ENCODE measurements at regions not wholly inside any gene's neighbourhood (a gene's known extent, or its start where the extent isn't known, plus 50 kb on each side); places are given as distances from the start of the nearest gene placed in this dataset.

DNA sequence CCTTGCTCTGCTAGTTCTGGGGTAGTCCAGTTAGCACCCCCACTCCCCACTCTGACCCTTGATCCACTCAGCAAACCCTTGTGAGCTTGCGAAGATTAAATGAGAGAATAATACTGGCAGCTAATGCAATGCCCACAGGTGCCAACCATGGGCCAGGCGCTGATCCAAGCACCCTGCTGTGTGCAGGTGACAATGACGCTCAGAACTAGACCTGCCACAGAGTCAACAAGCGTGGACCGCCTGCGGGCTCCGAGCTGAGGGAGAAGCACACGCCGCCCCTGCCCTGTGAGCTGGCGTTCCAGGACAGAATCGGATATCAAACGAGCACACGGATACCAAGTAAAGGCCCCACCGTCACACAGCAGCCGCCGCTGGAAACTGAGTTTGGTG lies 129.2 kb downstream of the FAM53A start:
- TF ChIP-seq CTCF (IDR thresholded peaks at IDR 0.05) (no peak), EP300 (IDR thresholded peaks at IDR 0.05) (no peak)
